ENCODE measurements at regions not wholly inside any gene's neighbourhood (a gene's known extent, or its start where the extent isn't known, plus 50 kb on each side); places are given as distances from the start of the nearest gene placed in this dataset.

GRCh38 chr16:86682219-86682904 lies 104.0 kb downstream of the FOXL1 start:
- Histone ChIP-seq H3K4me3 (ENCODE audit: low read depth, low read length, poor library complexity, severe bottlenecking) (no peak overlapping the region), H3K9me3 (ENCODE audit: low read depth, low read length, poor library complexity, severe bottlenecking) (no peaks in the 10 kb centered on the region), H3K27me3 (replicated peaks; ENCODE audit: insufficient read depth, low read depth, low read length, poor library complexity) (peaks cover 57% of the 10 kb centered on the region), H3K27ac (ENCODE audit: low read depth, low read length, poor library complexity, severe bottlenecking) (no peak overlapping the region), H3K36me3 (ENCODE audit: insufficient read depth, low read length, poor library complexity, severe bottlenecking) (no peaks in the 10 kb centered on the region), H3K4me1 (ENCODE audit: insufficient read depth, low read length, poor library complexity, severe bottlenecking) (peaks cover 14% of the 10 kb centered on the region)
- DNase-seq (ENCODE audit: low spot score): no peak
- POLR2A ChIA-PET (ENCODE audit: low non-redundant PET): no interaction called here
- CTCF ChIA-PET: no interaction called here
- no TSS peak for BruUV-seq (replicated peaks)
- TF ChIP-seq CTCF (conservative IDR thresholded peaks at IDR 0.05; ENCODE audit: low read depth, low read length) (no peak), EZH2 (IDR thresholded peaks at IDR 0.05; ENCODE audit: borderline replicate concordance, low read depth, low read length, poor library complexity, severe bottlenecking) (no peak)
- intact Hi-C loops (cut with micrococcal nuclease; ENCODE audit: unreplicated experiment): no loop called here

GRCh38 chr16:86683441-86684194 lies 105.3 kb downstream of the FOXL1 start:
- CTCF ChIA-PET: no interaction called here
- intact Hi-C loops (cut with micrococcal nuclease; ENCODE audit: unreplicated experiment): no loop called here
- H3K27me3 ChIP-seq (replicated peaks; ENCODE audit: insufficient read depth, low read depth, low read length, poor library complexity): peaks cover 66% of the 10 kb centered on the region
- H3K4me1 ChIP-seq (ENCODE audit: insufficient read depth, low read length, poor library complexity, severe bottlenecking): peaks cover 14% of the 10 kb centered on the region
- no peaks in the 10 kb centered on the region for H3K36me3 ChIP-seq (ENCODE audit: insufficient read depth, low read length, poor library complexity, severe bottlenecking)
- H3K4me3 ChIP-seq (ENCODE audit: low read depth, low read length, poor library complexity, severe bottlenecking): no peak overlapping the region
- POLR2A ChIA-PET (ENCODE audit: low non-redundant PET): no interaction called here
- no TSS peak for BruUV-seq (replicated peaks)
- TF ChIP-seq EZH2 (IDR thresholded peaks at IDR 0.05; ENCODE audit: borderline replicate concordance, low read depth, low read length, poor library complexity, severe bottlenecking): no peak
- no peak for TF ChIP-seq CTCF (conservative IDR thresholded peaks at IDR 0.05; ENCODE audit: low read depth, low read length)
- no peak for DNase-seq (ENCODE audit: low spot score)
- no peaks in the 10 kb centered on the region for H3K9me3 ChIP-seq (ENCODE audit: low read depth, low read length, poor library complexity, severe bottlenecking)
- H3K27ac ChIP-seq (ENCODE audit: low read depth, low read length, poor library complexity, severe bottlenecking): no peak overlapping the region

GRCh38 chr16:86685076-86685475 lies 106.7 kb downstream of the FOXL1 start:
- Histone ChIP-seq H3K27ac (ENCODE audit: low read depth, low read length, poor library complexity, severe bottlenecking) (no peak overlapping the region), H3K9me3 (ENCODE audit: low read depth, low read length, poor library complexity, severe bottlenecking) (no peaks in the 10 kb centered on the region), H3K4me1 (ENCODE audit: insufficient read depth, low read length, poor library complexity, severe bottlenecking) (peaks cover 7% of the 10 kb centered on the region), H3K27me3 (replicated peaks; ENCODE audit: insufficient read depth, low read depth, low read length, poor library complexity) (peaks cover 64% of the 10 kb centered on the region), H3K36me3 (ENCODE audit: insufficient read depth, low read length, poor library complexity, severe bottlenecking) (no peaks in the 10 kb centered on the region), H3K4me3 (ENCODE audit: low read depth, low read length, poor library complexity, severe bottlenecking) (no peak overlapping the region)
- ChIA-PET CTCF (no interaction called here), POLR2A (ENCODE audit: low non-redundant PET) (no interaction called here)
- intact Hi-C loops (cut with micrococcal nuclease; ENCODE audit: unreplicated experiment): no loop called here
- no TSS peak for BruUV-seq (replicated peaks)
- DNase-seq (ENCODE audit: low spot score): no peak
- TF ChIP-seq EZH2 (IDR thresholded peaks at IDR 0.05; ENCODE audit: borderline replicate concordance, low read depth, low read length, poor library complexity, severe bottlenecking) (no peak), CTCF (conservative IDR thresholded peaks at IDR 0.05; ENCODE audit: low read depth, low read length) (no peak)
